Panc1 (cell line): ENCODE measurements at regions not wholly inside any gene's neighbourhood (a gene's known extent, or its start where the extent isn't known, plus 50 kb on each side); places are given as distances from the start of the nearest gene placed in this dataset.

Experiments
- ATAC-seq: fragments of 200-7000 bp; cut with Tn5 transposase; 2 replicates; pipeline ENCODE4 v1.9.1; 2020; ENCODE audit warnings: mild to moderate bottlenecking, moderate library complexity
- BruUV-seq: library from RNA; stranded (reverse); fragments of 400-500 nt; replicated peaks from 2 replicates; lab custom pipeline; 2021; lab: Mats Ljungman, UMichigan
- CTCF ChIA-PET: fragments of 300-600 bp; sonication (Branson Sonifier 250); formaldehyde crosslinking; loops from one replicate; lab custom pipeline; 2022; ENCODE audit warnings: antibody characterized with exemption; lab: Charles Lee
- POLR2A ChIA-PET: fragments of 300-600 bp; sonication (Branson Sonifier 250); formaldehyde crosslinking; loops from one replicate; lab custom pipeline; 2022; ENCODE audit warnings: antibody characterized with exemption; lab: Charles Lee
- DNase-seq: peaks from one replicate; pipeline ENCODE4 v3.0.0-alpha.2; 2010; ENCODE audit warnings: low read depth, low spot score
- H3K27ac ChIP-seq: 2 replicates; pipeline ENCODE4 v1.5.1; 2011; ENCODE audit warnings: mild to moderate bottlenecking, low read length, inconsistent platforms
- H3K27me3 ChIP-seq: fragments of 200-500 bp; sonication (Bioruptor generic); 2 replicates; pipeline ENCODE4 v1.6.0; 2014; ENCODE audit warnings: low read length, inconsistent platforms; ENCODE audit not compliant: control insufficient read depth, insufficient read depth
- H3K36me3 ChIP-seq: fragments of 200-500 bp; sonication (Bioruptor generic); 2 replicates; pipeline ENCODE4 v1.5.1; 2014; ENCODE audit warnings: inconsistent platforms, mild to moderate bottlenecking, low read length, moderate library complexity; ENCODE audit not compliant: control insufficient read depth, insufficient read depth
- H3K4me1 ChIP-seq: 2 replicates; pipeline ENCODE4 v1.5.1; 2011; ENCODE audit warnings: inconsistent platforms, mild to moderate bottlenecking, low read length, moderate library complexity; ENCODE audit not compliant: control insufficient read depth, insufficient read depth
- H3K4me3 ChIP-seq, 2 experiments: 2 replicates each; pipeline ENCODE4 v1.5.1; 2011 to 2012; ENCODE audit warnings: low read depth in 2 of 2, low read length in 2 of 2, mild to moderate bottlenecking in 2 of 2, inconsistent platforms in 1 of 2, moderate library complexity in 1 of 2
- H3K9me3 ChIP-seq: fragments of 200-500 bp; sonication (Bioruptor generic); 2 replicates; pipeline ENCODE4 v1.5.1; 2014; ENCODE audit warnings: low read depth, mild to moderate bottlenecking, inconsistent platforms, low read length, moderate library complexity; ENCODE audit not compliant: control insufficient read depth, insufficient read depth
- CTCF ChIP-seq: fragments of 450-650 bp; IDR thresholded peaks from 2 replicates; pipeline ENCODE4 v1.5.1; 2017; ENCODE audit warnings: mild to moderate bottlenecking
- POLR2AphosphoS5 ChIP-seq: IDR thresholded peaks from 2 replicates; pipeline ENCODE4 v1.6.1; 2012; ENCODE audit warnings: mild to moderate bottlenecking, low read depth, low read length, moderate library complexity
- REST ChIP-seq, 2 experiments: IDR thresholded peaks; 2 replicates each; pipeline ENCODE4 v1.6.1; 2011 to 2012; ENCODE audit warnings: low read depth in 2 of 2, control low read depth in 1 of 2, low read length in 1 of 2, mild to moderate bottlenecking in 1 of 2, moderate library complexity in 1 of 2; ENCODE audit not compliant: insufficient read depth in 1 of 2
- SIN3A ChIP-seq: IDR thresholded peaks from 2 replicates; pipeline ENCODE4 v1.6.1; 2012; ENCODE audit warnings: low read depth, mild to moderate bottlenecking, low read length, moderate library complexity, borderline replicate concordance; ENCODE audit not compliant: insufficient read depth
- TCF7L2 ChIP-seq: IDR thresholded peaks from 2 replicates; pipeline ENCODE4 v1.6.1; 2011; ENCODE audit warnings: mild to moderate bottlenecking, low read depth, low read length, inconsistent platforms
- in situ Hi-C: cut with HindIII; loops from 2 replicates; pipeline ENCODE4 v1.10.0; 2016; ENCODE audit warnings: low sequenced_read_pairs, low pct_unique_long_range_greater_than_20kb
- intact Hi-C: fragments of 100-400 bp; cut with micrococcal nuclease; formaldehyde crosslinking; loops from one replicate; pipeline ENCODE4 v1.10.0; 2022; ENCODE audit not compliant: unreplicated experiment

GRCh38 chr13:104645786-104646185 lies 1579.6 kb upstream of the SLC10A2 start:
- intact Hi-C loops: no loop called here
- in situ Hi-C loops: no loop called here
- POLR2A ChIA-PET: no interaction called here

GRCh38 chr13:104641309-104641708 lies 1575.1 kb upstream of the SLC10A2 start:
- Histone ChIP-seq H3K36me3 (no peaks in the 10 kb centered on the region), H3K9me3 (no peaks in the 10 kb centered on the region), H3K27ac (no peak overlapping the region), H3K27me3 (no peaks in the 10 kb centered on the region), H3K4me3 (no peak overlapping the region), H3K4me1 (no peaks in the 10 kb centered on the region)
- TF ChIP-seq TCF7L2 (no peak), CTCF (no peak)
- ChIA-PET POLR2A (no interaction called here), CTCF (no interaction called here)
- no peak for DNase-seq
- no peak for ATAC-seq
- no TSS peak for BruUV-seq
- intact Hi-C loops: no loop called here
- in situ Hi-C loops: no loop called here

More at GRCh38 chr13:104645786-104646185, 1579.6 kb upstream of the SLC10A2 start:
- Histone ChIP-seq H3K9me3 (no peaks in the 10 kb centered on the region), H3K36me3 (no peaks in the 10 kb centered on the region), H3K4me1 (no peaks in the 10 kb centered on the region), H3K27me3 (no peaks in the 10 kb centered on the region), H3K4me3 (no peak overlapping the region), H3K27ac (no peak overlapping the region)
- no TSS peak for BruUV-seq
- no peak for TF ChIP-seq POLR2AphosphoS5
- no peak for TF ChIP-seq REST (IDR thresholded peaks at IDR 0.05; ENCODE audit: insufficient read depth in 1 of 2, low read depth in 2 of 2, low read length in 1 of 2)
- no peak for TF ChIP-seq TCF7L2
- no peak for TF ChIP-seq SIN3A
- no peak for TF ChIP-seq CTCF
- ATAC-seq (no peak), DNase-seq (no peak)
- CTCF ChIA-PET: no interaction called here

DNA sequence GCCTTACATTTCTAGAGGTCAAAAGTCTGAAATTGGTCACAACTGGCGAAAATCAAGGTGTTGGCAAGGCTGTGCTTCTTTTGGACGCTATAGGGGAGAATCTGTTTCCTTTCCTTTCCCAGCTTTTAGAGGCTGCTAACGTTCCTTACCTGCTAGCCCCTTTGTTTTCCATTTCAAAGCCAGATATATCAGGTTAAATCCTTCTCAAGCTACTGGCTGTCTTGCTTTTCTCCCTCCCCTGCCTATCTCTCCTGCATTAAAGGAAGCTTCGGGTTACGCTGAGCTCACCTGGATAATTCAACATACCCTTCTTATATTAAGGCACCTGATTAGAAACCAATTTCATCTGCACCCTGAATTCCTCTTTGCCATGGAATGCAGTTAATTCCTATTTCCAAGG lies 1569.7 kb upstream of the SLC10A2 start:
- ChIA-PET CTCF (no interaction called here), POLR2A (no interaction called here)
- BruUV-seq: no TSS peak
- H3K27ac ChIP-seq: no peak overlapping the region
- no peak overlapping the region for H3K4me3 ChIP-seq
- intact Hi-C loops: no loop called here
- in situ Hi-C loops: no loop called here
- no peaks in the 10 kb centered on the region for H3K36me3 ChIP-seq
- no peaks in the 10 kb centered on the region for H3K27me3 ChIP-seq
- no peaks in the 10 kb centered on the region for H3K4me1 ChIP-seq
- TF ChIP-seq SIN3A (no peak), TCF7L2 (no peak), CTCF (no peak), POLR2AphosphoS5 (no peak)
- H3K9me3 ChIP-seq: no peaks in the 10 kb centered on the region
- DNase-seq: no peak
- ATAC-seq: no peak
